HG02981 (cell line): ENCODE measurements at regions not wholly inside any gene's neighbourhood (a gene's known extent, or its start where the extent isn't known, plus 50 kb on each side); places are given as distances from the start of the nearest gene placed in this dataset.
"Not testable (repeated sequence)": the region's sequence is repeated elsewhere in the genome, so short reads cannot be mapped to it uniquely, and the experiment has no call there.

ENCODE experiments used
- ATAC-seq: cut with Tn5 transposase; IDR thresholded peaks from one replicate; pipeline ENCODE4 v1.9.1; 2021; ENCODE audit warnings: mild to moderate bottlenecking, moderate library complexity; ENCODE audit not compliant: unreplicated experiment

GRCh38 chrX:15127010-15127409 is 142.9 kb downstream of the ASB9 start:
- no peak for ATAC-seq

DNA sequence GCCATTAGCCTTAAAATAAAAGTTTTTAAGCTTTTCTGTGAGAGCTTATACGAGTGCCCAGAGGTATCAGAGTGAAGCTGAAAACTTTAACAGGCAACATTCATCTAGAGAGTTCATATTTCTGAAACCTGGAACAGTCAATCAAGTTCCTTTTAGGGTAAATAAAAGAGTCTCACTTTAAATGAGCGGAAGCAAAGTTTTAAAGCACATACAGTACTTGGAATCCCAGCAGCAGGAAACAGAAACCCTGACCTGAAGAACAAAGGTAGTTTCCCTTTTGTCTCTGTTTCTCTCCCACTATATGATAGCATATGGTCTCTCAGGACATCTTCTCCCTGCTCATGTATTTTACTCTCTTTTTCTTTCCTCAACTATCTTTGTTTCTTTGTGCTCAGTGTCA is 153.0 kb downstream of the ASB9 start:
- ATAC-seq, result no peak

GRCh38 chrX:15114743-15115566 is 154.9 kb downstream of the ASB9 start:
- no peak for ATAC-seq

DNA sequence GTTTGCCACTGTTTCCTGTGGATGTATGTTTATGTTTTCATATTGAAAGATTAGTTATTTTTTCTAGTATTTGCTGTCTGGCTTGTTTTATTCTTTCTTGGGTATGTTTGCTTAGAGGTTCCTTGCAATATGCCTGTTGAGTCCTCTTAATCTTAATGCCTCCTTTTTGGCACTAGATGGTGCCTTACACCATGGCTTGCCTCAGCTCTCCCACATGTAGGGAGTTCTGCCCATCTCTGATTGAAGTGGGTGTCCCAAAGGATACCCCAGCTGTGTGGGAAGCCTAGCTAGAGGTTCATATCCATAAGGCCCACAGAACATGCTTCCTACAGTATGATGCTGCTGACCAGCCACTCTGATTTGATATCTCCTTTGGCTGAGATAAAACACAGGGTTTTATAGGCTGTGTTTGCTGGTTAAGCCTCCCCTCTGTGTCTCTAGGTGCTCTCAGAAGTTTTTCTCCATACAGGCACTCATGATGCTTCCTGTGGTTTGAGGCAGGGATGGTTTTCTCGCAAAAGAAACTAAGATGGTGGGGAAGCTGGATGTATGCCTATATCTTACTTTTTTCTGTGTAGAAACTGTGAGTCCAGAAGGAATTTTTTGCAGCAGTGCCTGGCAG is 162.4 kb downstream of the ASB9 start:
- no peak for ATAC-seq

- no peak for ATAC-seq
Observed at GRCh38 chrX:15098505-15098904, 171.4 kb downstream of the ASB9 start.

DNA sequence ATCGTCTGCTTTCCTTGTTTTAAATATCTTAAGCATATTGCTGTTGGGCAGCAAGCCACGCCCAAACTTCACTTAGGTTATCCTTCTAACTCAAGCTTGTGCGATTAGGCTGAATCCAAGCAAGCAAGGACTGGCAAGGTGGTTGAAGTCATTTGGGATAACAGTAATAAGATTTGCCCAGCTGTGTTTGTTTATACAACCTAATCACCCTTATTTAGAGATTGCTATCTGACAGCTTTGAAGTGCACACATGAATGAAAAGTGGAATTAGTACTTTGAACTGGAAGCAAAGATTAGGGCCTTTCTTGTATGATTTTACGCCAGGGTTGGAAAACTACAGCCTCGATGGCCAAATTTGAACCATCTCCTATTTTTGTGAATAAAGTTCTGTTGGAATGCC is 182.1 kb downstream of the ASB9 start:
- no peak for ATAC-seq

GRCh38 chrX:15073313-15073712 is 196.6 kb downstream of the ASB9 start:
- ATAC-seq, result no peak

DNA sequence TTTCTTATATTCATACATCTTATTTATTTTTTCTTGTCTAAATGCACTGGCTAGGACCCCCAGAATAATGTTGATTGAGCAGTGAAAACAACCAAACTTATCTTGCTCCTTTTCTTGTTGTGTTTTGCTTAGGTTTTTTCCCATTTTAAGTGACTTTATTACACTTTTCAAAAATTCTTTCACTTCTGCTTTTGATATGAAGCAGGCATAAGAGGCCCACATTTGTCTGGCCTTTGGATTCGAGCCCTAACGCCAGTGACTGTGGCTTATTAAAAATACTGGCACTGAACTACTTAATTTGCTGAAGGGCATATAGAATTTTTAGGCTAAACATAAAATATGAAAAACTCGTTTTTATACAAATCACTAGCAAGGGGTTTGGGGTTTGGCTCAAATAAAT is 197.0 kb downstream of the ASB9 start:
- no peak for ATAC-seq

DNA sequence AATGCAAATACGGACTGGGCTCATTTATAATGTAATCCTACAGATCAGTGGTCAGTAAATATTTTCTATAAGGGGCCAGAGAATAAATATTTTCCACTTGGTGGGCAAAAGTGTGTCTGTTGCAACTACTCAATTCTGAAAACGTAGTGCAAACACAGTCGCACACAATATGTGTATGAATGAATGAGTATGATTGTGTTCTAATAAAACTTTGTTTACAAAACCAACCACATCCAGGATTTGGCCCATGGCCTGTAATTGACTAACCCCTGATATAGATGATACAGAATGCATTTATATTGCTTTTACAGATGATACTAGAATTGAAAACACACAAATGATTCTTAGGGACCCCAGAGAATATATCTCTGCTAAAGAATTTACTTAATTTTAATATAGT is 197.6 kb downstream of the ASB9 start:
- ATAC-seq, result no peak

- ATAC-seq, result no peak
Observed at GRCh38 chrX:15059474-15059873, 186.3 kb downstream of the MOSPD2 start.

DNA sequence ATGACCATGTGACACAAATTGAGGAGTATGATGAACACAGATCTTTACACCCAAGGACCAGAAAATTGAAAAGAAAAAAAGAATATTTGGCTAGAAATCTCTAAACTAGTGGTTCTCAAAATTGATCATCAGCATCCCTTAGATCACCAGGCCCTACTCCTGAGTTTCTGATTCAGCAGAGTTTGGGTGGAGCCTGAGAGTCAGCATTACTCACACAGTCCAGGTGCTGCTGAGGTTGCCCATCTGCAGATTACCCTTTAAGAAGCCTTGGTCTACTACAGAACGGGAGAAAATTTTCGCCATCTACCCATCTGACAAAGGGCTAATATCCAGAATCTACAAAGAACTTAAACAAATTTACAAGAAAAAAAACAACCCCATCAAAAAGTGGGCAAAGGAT is 182.8 kb downstream of the MOSPD2 start:
- no peak for ATAC-seq

- no peak for ATAC-seq
Observed at GRCh38 chrX:15055146-15055930, 182.1 kb downstream of the MOSPD2 start.

GRCh38 chrX:15050395-15050794 is 177.2 kb downstream of the MOSPD2 start:
- no peak for ATAC-seq

- ATAC-seq, result no peak
Observed at GRCh38 chrX:15043538-15043937, 170.3 kb downstream of the MOSPD2 start.

GRCh38 chrX:15033917-15034316 is 160.7 kb downstream of the MOSPD2 start:
- ATAC-seq, result no peak

DNA sequence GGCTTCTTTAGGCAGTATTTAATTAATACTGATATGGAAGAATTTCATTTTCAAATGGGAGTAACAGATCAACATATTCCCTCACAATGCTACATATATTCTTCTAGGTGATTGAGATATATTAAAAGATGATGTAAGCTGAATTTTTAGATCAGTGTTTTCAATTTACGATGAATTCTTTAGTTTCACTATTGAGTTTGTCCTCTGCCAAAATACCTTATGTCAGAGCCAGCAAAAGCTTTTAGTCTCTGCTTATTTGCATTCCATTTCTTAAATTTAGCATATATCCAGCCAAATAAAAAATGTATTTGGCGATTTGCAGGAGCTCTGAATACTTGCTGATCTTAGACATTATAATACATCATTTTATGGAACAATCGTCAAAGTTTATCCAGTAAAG is 144.3 kb downstream of the MOSPD2 start:
- no peak for ATAC-seq

GRCh38 chrX:15016051-15016450 is 142.8 kb downstream of the MOSPD2 start:
- no peak for ATAC-seq

DNA sequence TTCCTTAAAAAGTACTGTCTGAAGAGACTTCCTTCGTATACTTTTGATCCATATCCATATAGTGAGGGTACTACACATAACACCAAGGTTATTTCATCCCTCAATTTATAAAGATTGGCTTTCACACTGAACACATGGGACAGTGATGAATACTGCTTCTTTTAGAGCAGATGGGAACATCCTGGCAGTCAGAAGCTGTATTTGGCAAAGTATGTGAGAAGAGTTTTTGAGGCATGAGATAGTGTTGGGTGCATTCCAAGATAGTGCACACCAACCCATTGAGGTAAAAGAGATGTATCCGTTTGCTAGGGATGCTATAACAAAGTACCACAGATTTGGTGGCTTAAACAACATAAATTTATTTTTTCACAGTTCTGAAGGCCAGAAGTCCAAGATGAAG is 141.1 kb downstream of the MOSPD2 start:
- no peak for ATAC-seq

DNA sequence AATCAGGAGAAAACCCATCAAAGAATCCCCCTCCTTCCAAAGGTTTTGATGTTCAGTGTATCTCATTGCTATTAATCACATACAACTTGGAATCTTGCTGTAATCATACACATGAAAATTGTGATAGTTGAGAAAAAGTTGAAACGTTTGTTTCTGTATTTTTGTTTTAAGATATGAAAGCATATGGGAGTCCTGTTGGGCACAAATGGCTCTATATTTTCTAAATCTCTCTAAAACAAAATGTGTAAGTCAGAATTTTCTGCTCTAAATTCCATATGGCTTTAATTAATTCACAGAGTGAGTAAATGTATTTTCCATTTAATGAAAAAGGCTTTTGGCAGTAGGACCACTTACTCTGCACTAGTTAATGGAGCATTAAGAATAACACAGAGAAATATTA is 140.2 kb downstream of the MOSPD2 start:
- ATAC-seq, result no peak

GRCh38 chrX:14997271-14997670 is 124.0 kb downstream of the MOSPD2 start:
- ATAC-seq, result no peak

DNA sequence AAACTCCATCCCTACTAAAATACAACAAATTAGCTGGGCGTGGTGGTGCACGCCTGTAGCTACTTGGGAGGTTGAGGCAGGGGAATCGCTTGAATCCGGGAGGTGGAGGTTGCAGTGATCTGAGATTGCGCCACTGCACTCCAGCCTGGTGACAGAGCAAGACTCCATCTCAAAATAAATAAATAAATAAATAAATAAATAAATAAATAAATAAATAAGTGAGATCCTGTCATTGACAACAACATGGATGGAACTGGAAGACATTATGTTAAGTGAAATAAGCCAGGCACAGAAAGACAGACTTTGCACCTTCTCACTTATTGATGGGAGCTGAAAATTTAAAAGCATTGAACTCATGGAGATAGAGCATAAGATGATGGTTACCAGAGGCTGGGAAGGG is 111.2 kb downstream of the MOSPD2 start:
- not testable (repeated sequence) for ATAC-seq
